ENCODE measurements at regions not wholly inside any gene's neighbourhood (a gene's known extent, or its start where the extent isn't known, plus 50 kb on each side); places are given as distances from the start of the nearest gene placed in this dataset.

- no peak overlapping the region for H4K5ac ChIP-seq (ENCODE audit: low read depth, low read length)
- H2BK15ac ChIP-seq (ENCODE audit: low read depth, low read length), result no peak overlapping the region
- no peak overlapping the region for H3K18ac ChIP-seq (ENCODE audit: low read depth, low read length)
- H4K20me1 ChIP-seq (ENCODE audit: insufficient read depth, low read length), result no peaks in the 10 kb centered on the region
- peaks cover 6% of the 10 kb centered on the region; the same call in 1 of the 2 replicates for H3K9me3 ChIP-seq (ENCODE audit: control insufficient read depth, insufficient read depth, low read length)
- POLR2A ChIA-PET (ENCODE audit: unreplicated experiment), result no interaction called here
- no peak overlapping the region for H4K8ac ChIP-seq (ENCODE audit: low read depth in 2 of 2, low read length in 2 of 2)
- H3K9ac ChIP-seq (ENCODE audit: low read depth, low read length), result no peak overlapping the region
- H2AK5ac ChIP-seq (ENCODE audit: low read depth, low read length), result no peak overlapping the region
- intact Hi-C loops (cut with micrococcal nuclease) (no loop called here), in situ Hi-C loops (cut with MboI; ENCODE audit: low sequenced_read_pairs) (no loop called here), dilution Hi-C loops (cut with HindIII; ENCODE audit: low sequenced_read_pairs, unreplicated experiment) (no loop called here)
- no TSS peak for BruUV-seq (replicated peaks)
- no peak overlapping the region for H4K91ac ChIP-seq (ENCODE audit: insufficient read depth, low read depth, low read length)
- H3K4me2 ChIP-seq (ENCODE audit: low read depth, low read length), result no peak overlapping the region
- DNase-seq (no peak), ATAC-seq (ENCODE audit: low read depth) (no peak)
- H2BK5ac ChIP-seq (ENCODE audit: low read depth, low read length, poor library complexity, severe bottlenecking), result no peak overlapping the region
- no peaks in the 10 kb centered on the region for H3K27me3 ChIP-seq (ENCODE audit: control insufficient read depth, insufficient read depth, low read length)
- H2BK20ac ChIP-seq (ENCODE audit: low read depth, low read length), result no peak overlapping the region
- H3K9me1 ChIP-seq (ENCODE audit: insufficient read depth, low read length), result no peaks in the 10 kb centered on the region
- TF ChIP-seq MAFK (IDR thresholded peaks at IDR 0.05; ENCODE audit: low read depth, low read length) (no peak), SMC3 (IDR thresholded peaks at IDR 0.05; ENCODE audit: low read depth, low read length) (no peak), BHLHE40 (IDR thresholded peaks at IDR 0.05; ENCODE audit: low read depth, low read length) (no peak), POLR2A (IDR thresholded peaks at IDR 0.05; ENCODE audit: low read depth, low read length) (no peak), CHD1 (IDR thresholded peaks at IDR 0.05; ENCODE audit: low read depth, low read length) (no peak), FOS (IDR thresholded peaks at IDR 0.05; ENCODE audit: low read depth, low read length) (no peak), CEBPB (IDR thresholded peaks at IDR 0.05; ENCODE audit: low read depth, low read length) (no peak), ELK1 (IDR thresholded peaks at IDR 0.05; ENCODE audit: borderline replicate concordance, low read depth, low read length) (no peak), RFX5 (IDR thresholded peaks at IDR 0.05; ENCODE audit: low read depth, low read length) (no peak), NFE2L2 (IDR thresholded peaks at IDR 0.05; ENCODE audit: low read depth, low read length) (no peak), MXI1 (IDR thresholded peaks at IDR 0.05; ENCODE audit: borderline replicate concordance, low read depth, low read length) (no peak), USF2 (IDR thresholded peaks at IDR 0.05; ENCODE audit: low read depth, low read length) (no peak)
- TF ChIP-seq, protein P1, sequence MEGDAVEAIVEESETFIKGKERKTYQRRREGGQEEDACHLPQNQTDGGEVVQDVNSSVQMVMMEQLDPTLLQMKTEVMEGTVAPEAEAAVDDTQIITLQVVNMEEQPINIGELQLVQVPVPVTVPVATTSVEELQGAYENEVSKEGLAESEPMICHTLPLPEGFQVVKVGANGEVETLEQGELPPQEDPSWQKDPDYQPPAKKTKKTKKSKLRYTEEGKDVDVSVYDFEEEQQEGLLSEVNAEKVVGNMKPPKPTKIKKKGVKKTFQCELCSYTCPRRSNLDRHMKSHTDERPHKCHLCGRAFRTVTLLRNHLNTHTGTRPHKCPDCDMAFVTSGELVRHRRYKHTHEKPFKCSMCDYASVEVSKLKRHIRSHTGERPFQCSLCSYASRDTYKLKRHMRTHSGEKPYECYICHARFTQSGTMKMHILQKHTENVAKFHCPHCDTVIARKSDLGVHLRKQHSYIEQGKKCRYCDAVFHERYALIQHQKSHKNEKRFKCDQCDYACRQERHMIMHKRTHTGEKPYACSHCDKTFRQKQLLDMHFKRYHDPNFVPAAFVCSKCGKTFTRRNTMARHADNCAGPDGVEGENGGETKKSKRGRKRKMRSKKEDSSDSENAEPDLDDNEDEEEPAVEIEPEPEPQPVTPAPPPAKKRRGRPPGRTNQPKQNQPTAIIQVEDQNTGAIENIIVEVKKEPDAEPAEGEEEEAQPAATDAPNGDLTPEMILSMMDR (conservative IDR thresholded peaks at IDR 0.05; ENCODE audit: low read depth, low read length), result no peak
- H3K4me3 ChIP-seq (ENCODE audit: insufficient read depth, low read depth, low read length), result no peak overlapping the region
- H3K4ac ChIP-seq (ENCODE audit: low read depth, low read length), result no peak overlapping the region
- no peaks in the 10 kb centered on the region for H3K36me3 ChIP-seq (ENCODE audit: control insufficient read depth, insufficient read depth, low read length)
- no peak overlapping the region for H3K27ac ChIP-seq (ENCODE audit: insufficient read depth, low read length)
- no peaks in the 10 kb centered on the region for H3K79me1 ChIP-seq (ENCODE audit: low read depth in 1 of 2, low read length in 2 of 2)
- H2BK120ac ChIP-seq (ENCODE audit: low read depth, low read length), result no peak overlapping the region
- no peak overlapping the region for H3K23ac ChIP-seq (ENCODE audit: low read depth, low read length)
- no peaks in the 10 kb centered on the region for H3K4me1 ChIP-seq (ENCODE audit: control insufficient read depth, insufficient read depth, low read length)
- H3K14ac ChIP-seq (replicated peaks; ENCODE audit: low read depth, low read length), result no peak overlapping the region
- no peak overlapping the region for H3K56ac ChIP-seq (ENCODE audit: extremely low read depth, insufficient read depth, low read length)
- CTCF ChIA-PET, result no interaction called here
- no peak overlapping the region for H2AFZ ChIP-seq (replicated peaks; ENCODE audit: low read length, poor library complexity)
- no peak overlapping the region for H2AK9ac ChIP-seq (replicated peaks; ENCODE audit: low read depth, low read length, poor library complexity)
These were observed 230.5 kb upstream of the IZUMO3 start for GRCh38 chr9:24776226-24776625.

Data from IMR-90 (cell line).